Activated CD4-positive, CD25-positive, alpha-beta regulatory T cell treated with anti-CD3 and anti-CD28 coated beads, Interleukin-2, amount 50 U/mL, for 24 hours (primary cell): ENCODE measurements at regions not wholly inside any gene's neighbourhood (a gene's known extent, or its start where the extent isn't known, plus 50 kb on each side); places are given as distances from the start of the nearest gene placed in this dataset.

Source experiments
- ATAC-seq, 2 donors: fragments of 150-1000 bp; cut with Tn5 transposase; one replicate each; pipeline ENCODE4 v1.10.0; 2021; ENCODE audit warnings: mild to moderate bottlenecking in 1 of 2, moderate library complexity in 1 of 2

- no peak for ATAC-seq
Measured at GRCh38 chr13:106233134-106233735, 302.2 kb downstream of the EFNB2 start.

DNA sequence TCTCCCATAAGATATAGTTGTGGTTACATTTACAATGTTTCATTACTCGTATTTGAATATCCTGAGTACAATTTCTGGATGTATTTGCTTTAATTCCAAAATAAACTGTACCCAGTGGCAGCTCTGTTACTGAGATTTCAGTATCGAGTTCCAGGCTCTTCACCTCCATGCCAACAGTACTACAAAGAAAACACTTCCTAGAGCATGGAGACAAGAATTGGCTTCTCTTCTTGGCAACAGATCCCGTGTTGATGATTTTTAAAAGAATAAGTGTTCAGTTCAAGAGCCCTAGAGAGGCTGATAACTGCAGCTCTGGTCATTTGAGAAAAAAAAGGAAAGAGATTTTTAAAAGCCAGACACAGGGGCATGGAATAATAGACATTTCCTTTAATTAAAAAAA, 302.8 kb downstream of the EFNB2 start:
- ATAC-seq = no peak

DNA sequence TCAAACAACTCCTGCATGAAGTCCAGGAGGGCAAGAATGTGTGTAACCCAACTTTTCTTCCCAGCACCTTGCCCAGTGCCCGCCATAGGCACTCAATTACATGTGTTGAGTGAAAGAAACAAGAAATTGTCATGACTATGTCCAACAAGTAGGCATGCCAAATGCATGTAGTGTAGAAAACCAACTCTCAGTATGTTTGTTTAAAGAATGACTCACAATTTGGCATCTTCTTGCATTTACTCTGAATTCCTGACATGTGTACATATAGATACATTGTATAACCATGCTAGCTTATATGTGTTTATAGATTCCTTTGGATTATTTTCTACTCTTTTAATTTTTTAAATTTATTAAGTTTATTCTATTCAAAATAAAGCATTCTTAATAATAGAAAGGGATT, 305.0 kb downstream of the EFNB2 start:
- ATAC-seq = no peak

GRCh38 chr13:106225126-106225525, 310.3 kb downstream of the EFNB2 start:
- ATAC-seq = no peak

GRCh38 chr13:106220211-106220610, 315.3 kb downstream of the EFNB2 start:
- ATAC-seq = no peak

DNA sequence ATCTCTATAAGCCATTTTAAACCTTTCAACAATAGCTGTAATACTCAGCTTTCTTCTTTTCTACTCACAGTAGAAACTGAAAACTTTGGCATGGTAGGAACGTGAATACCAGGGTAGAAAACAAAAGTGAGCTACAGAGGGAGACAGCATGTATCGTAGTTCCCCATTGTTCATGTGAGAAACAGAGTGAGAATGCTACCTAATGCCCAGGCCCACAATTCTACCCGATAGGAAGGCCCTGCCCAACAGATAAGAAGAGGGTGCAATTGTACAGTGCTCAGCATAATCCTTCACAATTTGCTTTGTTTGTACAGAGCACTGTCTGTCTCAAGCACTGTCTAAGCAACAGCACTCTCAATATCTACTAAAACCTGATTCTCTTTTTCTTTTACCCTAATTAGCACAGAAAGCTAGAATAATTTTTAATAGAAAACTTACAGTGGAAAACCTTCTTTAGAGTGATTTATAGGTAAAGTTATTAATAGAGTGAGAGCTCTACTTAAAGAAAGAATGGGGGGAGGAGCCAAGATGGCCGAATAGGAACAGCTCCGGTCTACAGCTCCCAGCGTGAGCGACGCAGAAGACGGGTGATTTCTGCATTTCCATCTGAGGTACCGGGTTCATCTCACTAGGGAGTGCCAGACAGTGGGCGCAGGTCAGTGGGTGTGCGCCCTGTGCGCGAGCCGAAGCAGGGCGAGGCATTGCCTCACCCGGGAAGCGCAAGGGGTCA, 322.3 kb downstream of the EFNB2 start:
- ATAC-seq = no peak

- no peak for ATAC-seq
Measured at GRCh38 chr13:106212386-106213010, 323.0 kb downstream of the EFNB2 start.

- no peak for ATAC-seq
Measured at GRCh38 chr13:106210324-106210723, 325.1 kb downstream of the EFNB2 start.

DNA sequence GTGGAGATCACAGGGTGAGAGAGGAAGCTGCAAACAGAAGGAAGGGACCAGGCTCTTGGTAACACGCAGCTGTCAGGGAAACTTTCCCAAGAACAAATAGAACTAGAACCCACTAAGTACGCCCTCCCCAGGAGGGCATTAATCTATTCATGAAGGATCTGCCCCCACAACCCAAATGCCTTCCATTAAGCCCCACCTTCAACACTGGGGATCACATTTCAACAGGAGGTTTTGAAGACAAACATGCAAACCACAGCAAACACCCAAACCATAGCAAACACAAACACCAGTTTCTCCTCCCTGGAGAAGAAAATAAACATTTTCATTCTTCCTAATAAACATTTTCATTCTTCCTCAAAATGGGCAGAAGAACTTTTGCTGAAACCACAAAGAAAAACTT, 329.6 kb downstream of the EFNB2 start:
- ATAC-seq = no peak

DNA sequence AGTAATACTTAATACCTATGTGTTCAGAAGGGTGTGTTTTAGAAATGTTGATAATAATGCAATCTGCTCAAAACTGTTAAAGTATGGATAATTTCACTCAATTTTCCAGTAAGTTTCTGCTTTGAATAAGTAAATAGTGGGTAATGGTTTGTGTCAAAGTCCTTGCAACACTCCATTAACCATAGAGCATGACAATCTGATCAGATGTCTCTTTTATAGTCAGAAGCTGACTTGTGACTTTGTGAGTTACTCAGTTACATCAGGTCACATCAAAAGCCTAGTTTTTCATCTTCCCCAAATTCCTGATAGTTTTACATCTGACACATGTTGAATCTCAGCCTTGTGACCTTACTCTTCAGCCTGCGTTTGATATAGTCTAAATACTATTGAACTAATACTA, 338.0 kb downstream of the EFNB2 start:
- no peak for ATAC-seq

DNA sequence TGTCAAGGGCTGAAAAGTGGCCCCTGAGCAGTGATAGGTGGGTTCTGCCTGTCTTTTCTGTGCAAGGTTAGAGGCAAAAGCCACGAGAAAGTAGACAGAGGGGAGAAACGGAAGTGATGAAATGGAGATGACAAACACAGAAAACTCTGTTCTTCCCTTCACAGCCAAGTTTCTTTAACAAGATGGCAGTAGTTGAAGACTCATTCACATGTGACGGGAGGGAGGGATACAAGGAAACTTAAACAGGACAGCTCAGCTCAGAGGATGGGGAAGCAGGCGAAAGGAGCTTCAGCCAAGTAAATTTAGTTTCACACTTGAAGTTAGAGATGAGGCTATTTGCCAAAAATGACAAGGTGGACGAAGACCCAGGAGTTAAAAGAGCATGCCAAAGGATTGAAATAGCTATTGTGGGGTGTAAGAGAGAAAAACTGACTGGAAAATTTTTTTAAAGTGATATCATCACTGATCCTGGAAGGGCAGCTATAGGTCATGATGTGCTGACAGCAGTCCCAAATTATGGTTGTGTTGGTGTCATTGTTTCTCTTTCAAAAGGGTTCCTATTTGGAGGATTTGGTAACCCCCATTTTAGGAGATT, 347.9 kb downstream of the EFNB2 start:
- ATAC-seq = no peak

GRCh38 chr13:106187101-106187500, 348.4 kb downstream of the EFNB2 start:
- no peak for ATAC-seq

GRCh38 chr13:106186366-106187030, 349.0 kb downstream of the EFNB2 start:
- no peak for ATAC-seq

GRCh38 chr13:106184790-106185189, 350.7 kb downstream of the EFNB2 start:
- ATAC-seq = no peak

GRCh38 chr13:106183410-106184065, 351.9 kb downstream of the EFNB2 start:
- no peak for ATAC-seq

GRCh38 chr13:106182404-106182803, 353.1 kb downstream of the EFNB2 start:
- no peak for ATAC-seq

GRCh38 chr13:106178816-106179215, 356.6 kb downstream of the EFNB2 start:
- no peak for ATAC-seq

DNA sequence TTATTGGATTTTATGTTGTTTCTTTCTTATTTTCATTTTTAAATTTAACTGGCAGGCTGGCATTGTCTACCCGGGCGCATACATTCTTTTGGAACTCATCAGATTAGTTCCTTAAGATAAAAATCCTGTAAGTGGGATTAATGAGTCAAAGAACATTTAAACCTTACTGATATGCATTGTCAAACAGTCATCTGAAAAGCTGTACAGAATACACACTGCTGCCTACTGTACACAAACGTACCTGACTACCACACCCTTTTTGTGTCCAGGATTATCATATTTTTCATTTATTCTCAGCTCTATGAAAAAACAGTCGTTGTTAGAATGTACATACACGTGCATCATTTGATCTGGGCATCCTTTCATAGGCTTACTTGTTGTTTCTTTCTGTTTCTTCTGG, 358.3 kb downstream of the EFNB2 start:
- ATAC-seq = no peak

GRCh38 chr13:106176117-106176516, 359.3 kb downstream of the EFNB2 start:
- ATAC-seq = no peak

DNA sequence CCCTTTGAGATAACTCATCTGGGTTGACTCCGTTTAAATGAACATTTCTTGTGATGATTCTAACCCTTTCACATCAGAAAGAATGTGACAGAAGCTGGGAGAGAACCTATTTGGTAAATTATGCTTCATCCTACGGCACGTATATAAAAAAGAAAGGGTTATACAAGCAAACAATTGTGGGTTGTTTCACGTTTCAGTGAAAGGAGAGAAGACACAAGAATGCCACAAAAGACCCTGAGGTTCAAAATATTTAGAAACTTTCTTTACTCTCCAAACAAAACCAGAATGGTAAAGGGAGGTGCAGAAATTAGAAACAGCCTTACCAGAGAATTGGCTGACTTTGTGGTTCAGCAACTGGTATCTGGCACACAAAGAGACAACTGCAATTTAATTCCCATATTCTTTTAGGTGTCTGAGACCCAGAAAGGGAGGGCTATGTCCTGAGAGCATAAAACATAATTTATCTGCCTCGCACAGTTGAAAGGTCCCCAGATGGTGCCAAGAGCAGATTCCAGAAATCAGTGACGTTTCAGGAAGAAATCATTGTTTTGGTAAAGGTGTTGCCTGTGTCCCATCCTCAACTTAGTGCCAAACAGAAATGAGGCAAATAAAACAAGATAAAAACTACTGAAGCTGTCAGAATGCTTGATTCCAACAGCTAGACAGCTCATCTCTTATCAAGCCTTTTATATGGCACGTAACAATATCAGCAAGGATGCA, 361.4 kb downstream of the EFNB2 start:
- ATAC-seq = no peak

- ATAC-seq = no peak
Measured at GRCh38 chr13:106173346-106173745, 362.1 kb downstream of the EFNB2 start.
